ENCODE measurements at regions not wholly inside any gene's neighbourhood (a gene's known extent, or its start where the extent isn't known, plus 50 kb on each side); places are given as distances from the start of the nearest gene placed in this dataset.
"Not testable (repeated sequence)": the region's sequence is repeated elsewhere in the genome, so short reads cannot be mapped to it uniquely, and the experiment has no call there.

GRCh38 chr4:20026456-20026855 is 225.2 kb upstream of the SLIT2 start:
- no peaks in the 10 kb centered on the region for H3K79me2 ChIP-seq (ENCODE audit: control insufficient read depth, insufficient read depth, low read length, unreplicated experiment)

GRCh38 chr4:20022471-20022870 is 229.2 kb upstream of the SLIT2 start:
- Histone ChIP-seq H3K4me3 (ENCODE audit: low read depth, low read length) (no peak overlapping the region), H2AFZ (ENCODE audit: low read length, unreplicated experiment) (no peak overlapping the region), H3K4me1 (ENCODE audit: control insufficient read depth, insufficient read depth, low read length, unreplicated experiment) (peaks cover 16% of the 10 kb centered on the region), H3K36me3 (ENCODE audit: insufficient read depth, low read length) (no peaks in the 10 kb centered on the region), H3K79me2 (ENCODE audit: control insufficient read depth, insufficient read depth, low read length, unreplicated experiment) (no peaks in the 10 kb centered on the region), H3K27ac (ENCODE audit: low read depth, low read length) (no peak overlapping the region), H3K27me3 (ENCODE audit: insufficient read depth, low read length) (no peaks in the 10 kb centered on the region)

More at GRCh38 chr4:20026456-20026855, 225.2 kb upstream of the SLIT2 start:
- Histone ChIP-seq H3K27me3 (ENCODE audit: insufficient read depth, low read length) (no peaks in the 10 kb centered on the region), H3K4me3 (ENCODE audit: low read depth, low read length) (no peak overlapping the region), H3K4me1 (ENCODE audit: control insufficient read depth, insufficient read depth, low read length, unreplicated experiment) (peaks cover 16% of the 10 kb centered on the region), H3K36me3 (ENCODE audit: insufficient read depth, low read length) (no peaks in the 10 kb centered on the region), H3K27ac (ENCODE audit: low read depth, low read length) (no peak overlapping the region), H2AFZ (ENCODE audit: low read length, unreplicated experiment) (no peak overlapping the region)

- no peaks in the 10 kb centered on the region for H3K27me3 ChIP-seq (ENCODE audit: insufficient read depth, low read length)
- H2AFZ ChIP-seq (ENCODE audit: low read length, unreplicated experiment) = no peak overlapping the region
- no peaks in the 10 kb centered on the region for H3K79me2 ChIP-seq (ENCODE audit: control insufficient read depth, insufficient read depth, low read length, unreplicated experiment)
- peaks cover 20% of the 10 kb centered on the region for H3K4me1 ChIP-seq (ENCODE audit: control insufficient read depth, insufficient read depth, low read length, unreplicated experiment)
- no peak overlapping the region for H3K4me3 ChIP-seq (ENCODE audit: low read depth, low read length)
- 0 out of 2 replicates have a peak overlapping the region, but pooled peaks have one; percentile 11 for H3K27ac ChIP-seq (ENCODE audit: low read depth, low read length)
- H3K36me3 ChIP-seq (ENCODE audit: insufficient read depth, low read length) = no peaks in the 10 kb centered on the region
These were observed 231.6 kb upstream of the SLIT2 start for GRCh38 chr4:20020056-20020455.

- Histone ChIP-seq H3K4me3 (ENCODE audit: low read depth, low read length) (no peak overlapping the region), H3K27ac (ENCODE audit: low read depth, low read length) (peak overlapping the region; percentile 16; the same call in 1 of the 2 replicates), H3K79me2 (ENCODE audit: control insufficient read depth, insufficient read depth, low read length, unreplicated experiment) (no peaks in the 10 kb centered on the region), H3K4me1 (ENCODE audit: control insufficient read depth, insufficient read depth, low read length, unreplicated experiment) (peaks cover 20% of the 10 kb centered on the region), H3K36me3 (ENCODE audit: insufficient read depth, low read length) (no peaks in the 10 kb centered on the region), H2AFZ (ENCODE audit: low read length, unreplicated experiment) (no peak overlapping the region), H3K27me3 (ENCODE audit: insufficient read depth, low read length) (no peaks in the 10 kb centered on the region)
These were observed 232.2 kb upstream of the SLIT2 start for GRCh38 chr4:20019310-20020015.

GRCh38 chr4:20017777-20018115 is 234.0 kb upstream of the SLIT2 start:
- no peak overlapping the region for H2AFZ ChIP-seq (ENCODE audit: low read length, unreplicated experiment)
- H3K4me3 ChIP-seq (ENCODE audit: low read depth, low read length) = no peak overlapping the region
- H3K36me3 ChIP-seq (ENCODE audit: insufficient read depth, low read length) = no peaks in the 10 kb centered on the region
- peaks cover 20% of the 10 kb centered on the region for H3K4me1 ChIP-seq (ENCODE audit: control insufficient read depth, insufficient read depth, low read length, unreplicated experiment)
- H3K79me2 ChIP-seq (ENCODE audit: control insufficient read depth, insufficient read depth, low read length, unreplicated experiment) = no peaks in the 10 kb centered on the region
- peak overlapping the region; percentile 44 for H3K27ac ChIP-seq (ENCODE audit: low read depth, low read length)
- H3K27me3 ChIP-seq (ENCODE audit: insufficient read depth, low read length) = no peaks in the 10 kb centered on the region

- Histone ChIP-seq H3K27me3 (ENCODE audit: insufficient read depth, low read length) (no peaks in the 10 kb centered on the region), H3K27ac (ENCODE audit: low read depth, low read length) (peak overlapping the region; percentile 44), H3K4me1 (ENCODE audit: control insufficient read depth, insufficient read depth, low read length, unreplicated experiment) (peaks cover 20% of the 10 kb centered on the region), H3K4me3 (ENCODE audit: low read depth, low read length) (no peak overlapping the region), H3K36me3 (ENCODE audit: insufficient read depth, low read length) (no peaks in the 10 kb centered on the region), H2AFZ (ENCODE audit: low read length, unreplicated experiment) (peak overlapping the region; percentile 13), H3K79me2 (ENCODE audit: control insufficient read depth, insufficient read depth, low read length, unreplicated experiment) (no peaks in the 10 kb centered on the region)
These were observed 234.5 kb upstream of the SLIT2 start for GRCh38 chr4:20017070-20017776.

GRCh38 chr4:20015636-20016224 is 236.0 kb upstream of the SLIT2 start:
- H3K4me1 ChIP-seq (ENCODE audit: control insufficient read depth, insufficient read depth, low read length, unreplicated experiment) = peaks cover 29% of the 10 kb centered on the region
- H3K27ac ChIP-seq (ENCODE audit: low read depth, low read length) = no peak overlapping the region
- no peak overlapping the region for H3K4me3 ChIP-seq (ENCODE audit: low read depth, low read length)
- H2AFZ ChIP-seq (ENCODE audit: low read length, unreplicated experiment) = peak overlapping the region; percentile 6
- H3K79me2 ChIP-seq (ENCODE audit: control insufficient read depth, insufficient read depth, low read length, unreplicated experiment) = no peaks in the 10 kb centered on the region
- H3K36me3 ChIP-seq (ENCODE audit: insufficient read depth, low read length) = no peaks in the 10 kb centered on the region
- H3K27me3 ChIP-seq (ENCODE audit: insufficient read depth, low read length) = no peaks in the 10 kb centered on the region

- not testable (repeated sequence) for H3K4me1 ChIP-seq (ENCODE audit: control insufficient read depth, insufficient read depth, low read length, unreplicated experiment); H3K79me2 ChIP-seq (ENCODE audit: control insufficient read depth, insufficient read depth, low read length, unreplicated experiment); H3K27me3 ChIP-seq (ENCODE audit: insufficient read depth, low read length); H3K27ac ChIP-seq (ENCODE audit: low read depth, low read length); H2AFZ ChIP-seq (ENCODE audit: low read length, unreplicated experiment); H3K4me3 ChIP-seq (ENCODE audit: low read depth, low read length); H3K36me3 ChIP-seq (ENCODE audit: insufficient read depth, low read length)
These were observed 247.7 kb upstream of the SLIT2 start for GRCh38 chr4:20003836-20004558.

- Histone ChIP-seq H2AFZ (ENCODE audit: low read length, unreplicated experiment) (no peak overlapping the region), H3K36me3 (ENCODE audit: insufficient read depth, low read length) (no peaks in the 10 kb centered on the region), H3K4me1 (ENCODE audit: control insufficient read depth, insufficient read depth, low read length, unreplicated experiment) (no peaks in the 10 kb centered on the region), H3K27me3 (ENCODE audit: insufficient read depth, low read length) (no peaks in the 10 kb centered on the region), H3K79me2 (ENCODE audit: control insufficient read depth, insufficient read depth, low read length, unreplicated experiment) (no peaks in the 10 kb centered on the region), H3K27ac (ENCODE audit: low read depth, low read length) (no peak overlapping the region), H3K4me3 (ENCODE audit: low read depth, low read length) (no peak overlapping the region)
These were observed 251.8 kb upstream of the SLIT2 start for GRCh38 chr4:19999775-20000414.

GRCh38 chr4:19999276-19999675 is 252.4 kb upstream of the SLIT2 start:
- Histone ChIP-seq H3K27me3 (ENCODE audit: insufficient read depth, low read length) (no peaks in the 10 kb centered on the region), H3K36me3 (ENCODE audit: insufficient read depth, low read length) (no peaks in the 10 kb centered on the region), H3K79me2 (ENCODE audit: control insufficient read depth, insufficient read depth, low read length, unreplicated experiment) (no peaks in the 10 kb centered on the region), H2AFZ (ENCODE audit: low read length, unreplicated experiment) (no peak overlapping the region), H3K4me1 (ENCODE audit: control insufficient read depth, insufficient read depth, low read length, unreplicated experiment) (no peaks in the 10 kb centered on the region), H3K4me3 (ENCODE audit: low read depth, low read length) (no peak overlapping the region), H3K27ac (ENCODE audit: low read depth, low read length) (no peak overlapping the region)

Measured in ACC112 (cell line).